Neural progenitor cell (in vitro differentiated cells): ENCODE measurements at regions not wholly inside any gene's neighbourhood (a gene's known extent, or its start where the extent isn't known, plus 50 kb on each side); places are given as distances from the start of the nearest gene placed in this dataset.

Experiments
- DNase-seq: peaks from one replicate; pipeline ENCODE4 v3.0.0-alpha.2; 2016; ENCODE audit warnings: low spot score
- H2AFZ ChIP-seq: fragments of 200-600 bp; sonication (generic); replicated peaks from 2 replicates; pipeline ENCODE4 v1.6.1; 2016; ENCODE audit warnings: antibody characterized with exemption
- H3F3A ChIP-seq: fragments of 200-600 bp; sonication (generic); 2 replicates; pipeline ENCODE4 v1.6.1; 2016; ENCODE audit warnings: antibody characterized with exemption, low read depth
- H3K27ac ChIP-seq: fragments of 200-600 bp; sonication (generic); 2 replicates; pipeline ENCODE4 v1.5.1; 2016; ENCODE audit warnings: mild to moderate bottlenecking
- H3K27me3 ChIP-seq: fragments of 200-600 bp; sonication (generic); 2 replicates; pipeline ENCODE4 v1.6.1; 2016; ENCODE audit warnings: mild to moderate bottlenecking, moderate library complexity
- H3K36me3 ChIP-seq: fragments of 200-600 bp; sonication (generic); 2 replicates; pipeline ENCODE4 v1.5.1; 2016
- H3K4me1 ChIP-seq: fragments of 200-600 bp; sonication (generic); 2 replicates; pipeline ENCODE4 v1.6.1; 2016; ENCODE audit warnings: mixed run types
- H3K4me2 ChIP-seq: fragments of 200-600 bp; sonication (generic); 2 replicates; pipeline ENCODE4 v1.6.1; 2016
- H3K4me3 ChIP-seq: fragments of 200-600 bp; sonication (generic); 2 replicates; pipeline ENCODE4 v1.5.1; 2016
- H3K79me2 ChIP-seq: fragments of 200-600 bp; sonication (generic); 2 replicates; pipeline ENCODE4 v1.6.1; 2016; ENCODE audit warnings: low read depth
- H3K9ac ChIP-seq: fragments of 200-600 bp; sonication (generic); 2 replicates; pipeline ENCODE4 v1.6.1; 2016
- H3K9me3 ChIP-seq: fragments of 200-600 bp; sonication (generic); 2 replicates; pipeline ENCODE4 v1.5.1; 2016; ENCODE audit warnings: low read depth
- H4K20me1 ChIP-seq: fragments of 200-600 bp; sonication (generic); 2 replicates; pipeline ENCODE4 v1.6.1; 2016; ENCODE audit warnings: low read depth
- H3K27ac Mint-ChIP-seq: 3 replicates; pipeline ENCODE4 v1.8.0; 2021; ENCODE audit warnings: mixed read lengths
- H3K27me3 Mint-ChIP-seq: 2 replicates; pipeline ENCODE4 v1.8.0; 2022; ENCODE audit warnings: low read depth, mild to moderate bottlenecking, inconsistent platforms, moderate library complexity, mixed read lengths; ENCODE audit not compliant: insufficient read depth
- H3K36me3 Mint-ChIP-seq: 3 replicates; pipeline ENCODE4 v1.8.0; 2021; ENCODE audit warnings: mixed read lengths
- H3K4me1 Mint-ChIP-seq: 3 replicates; pipeline ENCODE4 v1.8.0; 2021; ENCODE audit warnings: mixed read lengths
- H3K4me3 Mint-ChIP-seq: 3 replicates; pipeline ENCODE4 v1.8.0; 2021; ENCODE audit warnings: mild to moderate bottlenecking, moderate library complexity, mixed read lengths
- H3K9me3 Mint-ChIP-seq: 3 replicates; pipeline ENCODE4 v1.8.0; 2020; ENCODE audit warnings: mixed read lengths
- EZH2 ChIP-seq: fragments of 200-600 bp; sonication (generic); IDR thresholded peaks from 2 replicates; pipeline ENCODE4 v1.6.1; 2017; ENCODE audit warnings: antibody characterized with exemption, mild to moderate bottlenecking, moderate library complexity
- EZH2phosphoT487 ChIP-seq: fragments of 200-600 bp; sonication (generic); IDR thresholded peaks from 2 replicates; pipeline ENCODE4 v1.6.1; 2017; ENCODE audit warnings: antibody characterized with exemption
- TF ChIP-seq, protein P1 (sequence below): fragments of 200-600 bp; sonication (generic); IDR thresholded peaks from 2 replicates; pipeline ENCODE4 v1.5.1; 2017; ENCODE audit warnings: antibody characterized with exemption, mild to moderate bottlenecking

DNA sequence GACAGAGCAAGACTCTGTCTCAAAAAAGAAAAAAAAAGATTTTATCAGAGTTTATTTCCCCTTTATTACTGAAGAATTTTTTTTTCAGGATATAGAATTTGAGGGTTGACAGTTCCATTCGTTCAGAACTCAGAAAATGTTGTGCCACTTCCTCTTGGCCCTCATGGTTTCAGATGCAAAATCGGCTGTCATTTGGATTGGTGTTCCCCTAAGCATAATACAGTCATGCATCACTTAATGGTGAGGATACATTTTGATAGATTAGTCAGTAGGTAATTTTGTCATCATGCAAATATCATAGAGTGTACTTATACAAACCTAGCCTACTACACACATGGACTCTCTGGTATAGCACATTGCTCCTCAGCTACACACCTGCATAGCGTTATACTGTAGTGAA, 263.9 kb upstream of the RTL1 start:
- Histone ChIP-seq H3K4me3 (no peak overlapping the region), H3K9me3 (peaks cover 7% of the 10 kb centered on the region), H4K20me1 (no peaks in the 10 kb centered on the region), H3K27ac (no peak overlapping the region), H3K36me3 (peaks cover 7% of the 10 kb centered on the region), H3K4me1 (no peaks in the 10 kb centered on the region), H3K79me2 (no peaks in the 10 kb centered on the region), H3F3A (no peaks in the 10 kb centered on the region), H3K4me2 (no peak overlapping the region), H3K9ac (no peak overlapping the region), H2AFZ (no peak overlapping the region), H3K27me3 (no peaks in the 10 kb centered on the region)
- H3K4me1 Mint-ChIP-seq: no peaks in the 10 kb centered on the region
- DNase-seq: no peak
- peaks cover 2% of the 10 kb centered on the region for H3K27me3 Mint-ChIP-seq
- no peak for TF ChIP-seq EZH2
- TF ChIP-seq, protein P1, sequence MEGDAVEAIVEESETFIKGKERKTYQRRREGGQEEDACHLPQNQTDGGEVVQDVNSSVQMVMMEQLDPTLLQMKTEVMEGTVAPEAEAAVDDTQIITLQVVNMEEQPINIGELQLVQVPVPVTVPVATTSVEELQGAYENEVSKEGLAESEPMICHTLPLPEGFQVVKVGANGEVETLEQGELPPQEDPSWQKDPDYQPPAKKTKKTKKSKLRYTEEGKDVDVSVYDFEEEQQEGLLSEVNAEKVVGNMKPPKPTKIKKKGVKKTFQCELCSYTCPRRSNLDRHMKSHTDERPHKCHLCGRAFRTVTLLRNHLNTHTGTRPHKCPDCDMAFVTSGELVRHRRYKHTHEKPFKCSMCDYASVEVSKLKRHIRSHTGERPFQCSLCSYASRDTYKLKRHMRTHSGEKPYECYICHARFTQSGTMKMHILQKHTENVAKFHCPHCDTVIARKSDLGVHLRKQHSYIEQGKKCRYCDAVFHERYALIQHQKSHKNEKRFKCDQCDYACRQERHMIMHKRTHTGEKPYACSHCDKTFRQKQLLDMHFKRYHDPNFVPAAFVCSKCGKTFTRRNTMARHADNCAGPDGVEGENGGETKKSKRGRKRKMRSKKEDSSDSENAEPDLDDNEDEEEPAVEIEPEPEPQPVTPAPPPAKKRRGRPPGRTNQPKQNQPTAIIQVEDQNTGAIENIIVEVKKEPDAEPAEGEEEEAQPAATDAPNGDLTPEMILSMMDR: no peak
- no peak for TF ChIP-seq EZH2phosphoT487
- H3K27ac Mint-ChIP-seq: no peak overlapping the region
- H3K4me3 Mint-ChIP-seq: no peak overlapping the region
- H3K36me3 Mint-ChIP-seq: peaks cover 7% of the 10 kb centered on the region
- H3K9me3 Mint-ChIP-seq: peaks cover 51% of the 10 kb centered on the region

DNA sequence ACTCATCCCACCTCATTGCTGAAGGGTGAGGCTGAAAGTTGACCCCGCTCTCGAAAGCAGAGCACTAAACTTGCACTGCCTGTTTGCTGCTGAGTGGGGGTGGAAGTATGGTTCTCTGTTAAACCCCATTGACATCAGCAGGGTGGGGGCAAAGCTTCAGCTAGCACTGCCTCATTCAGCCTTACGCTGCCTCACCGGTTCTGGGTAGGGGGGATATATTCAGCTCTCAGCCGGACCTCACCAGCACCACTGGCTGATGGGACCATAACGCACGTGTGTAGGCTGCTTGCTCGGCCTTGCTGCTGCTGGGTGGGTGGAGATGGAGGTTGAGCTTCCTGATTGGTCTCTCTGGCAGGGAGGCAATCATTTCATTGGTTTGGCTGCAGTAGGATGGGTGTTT, 265.7 kb upstream of the RTL1 start:
- Histone ChIP-seq H3K4me3 (no peak overlapping the region), H3F3A (no peaks in the 10 kb centered on the region), H3K9ac (no peak overlapping the region), H3K9me3 (peaks cover 7% of the 10 kb centered on the region), H3K4me2 (no peak overlapping the region), H2AFZ (no peak overlapping the region), H3K27ac (no peak overlapping the region), H3K36me3 (peaks cover 7% of the 10 kb centered on the region), H4K20me1 (no peaks in the 10 kb centered on the region), H3K79me2 (no peaks in the 10 kb centered on the region), H3K27me3 (no peaks in the 10 kb centered on the region), H3K4me1 (no peaks in the 10 kb centered on the region)
- peaks cover 56% of the 10 kb centered on the region for H3K9me3 Mint-ChIP-seq
- peaks cover 1% of the 10 kb centered on the region for H3K4me1 Mint-ChIP-seq
- no peak for TF ChIP-seq EZH2phosphoT487
- TF ChIP-seq EZH2: no peak
- TF ChIP-seq, protein P1: no peak
- peaks cover 2% of the 10 kb centered on the region for H3K27me3 Mint-ChIP-seq
- no peak overlapping the region for H3K4me3 Mint-ChIP-seq
- H3K27ac Mint-ChIP-seq: no peak overlapping the region
- H3K36me3 Mint-ChIP-seq: peaks cover 8% of the 10 kb centered on the region
- DNase-seq: no peak

DNA sequence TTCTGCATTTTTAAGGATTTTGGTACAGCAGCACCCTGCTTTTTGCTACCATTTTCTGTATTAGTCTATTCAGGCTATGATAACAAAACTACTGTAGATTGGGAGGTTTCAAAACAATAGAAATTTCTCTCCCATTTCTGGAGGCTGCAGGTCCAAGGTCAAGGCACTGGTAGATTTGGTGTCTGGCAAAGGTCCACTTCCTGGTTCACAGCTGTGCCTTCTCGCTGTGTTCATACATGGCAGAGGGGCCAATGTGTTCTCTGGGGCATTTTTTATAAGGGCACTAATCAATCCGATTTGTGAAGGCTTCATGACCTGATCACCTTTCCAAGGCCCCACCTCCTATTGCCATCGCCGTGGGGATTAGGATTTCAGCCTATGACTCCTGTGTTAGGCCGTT, 268.1 kb upstream of the RTL1 start:
- Histone ChIP-seq H3K27me3 (no peaks in the 10 kb centered on the region), H3F3A (no peaks in the 10 kb centered on the region), H2AFZ (no peak overlapping the region), H3K9ac (no peak overlapping the region), H3K79me2 (no peaks in the 10 kb centered on the region), H3K4me1 (no peaks in the 10 kb centered on the region), H3K36me3 (peaks cover 7% of the 10 kb centered on the region), H3K4me2 (no peak overlapping the region), H3K4me3 (no peak overlapping the region), H4K20me1 (no peaks in the 10 kb centered on the region), H3K27ac (no peak overlapping the region), H3K9me3 (no peaks in the 10 kb centered on the region)
- Mint-ChIP-seq H3K27me3 (peaks cover 2% of the 10 kb centered on the region), H3K36me3 (peaks cover 8% of the 10 kb centered on the region), H3K9me3 (peaks cover 44% of the 10 kb centered on the region), H3K4me3 (no peak overlapping the region), H3K4me1 (peaks cover 4% of the 10 kb centered on the region), H3K27ac (no peak overlapping the region)
- TF ChIP-seq EZH2phosphoT487 (no peak), EZH2 (no peak)
- TF ChIP-seq, protein P1: no peak
- DNase-seq: no peak
